Anterior cingulate cortex (tissue), 58 donors: ENCODE measurements at regions not wholly inside any gene's neighbourhood (a gene's known extent, or its start where the extent isn't known, plus 50 kb on each side); places are given as distances from the start of the nearest gene placed in this dataset.
"Not testable (repeated sequence)": the region's sequence is repeated elsewhere in the genome, so short reads cannot be mapped to it uniquely, and the experiment has no call there.

Source experiments
- DNase-seq, 58 donors: peaks; one replicate each; lab custom pipeline; 2025; lab: John Stamatoyannopoulos, UW

- DNase-seq: no peak
These were observed 101.1 kb upstream of the GALNT18 start for GRCh38 chr11:11722861-11723260.

GRCh38 chr11:11722246-11722645 is 100.4 kb upstream of the GALNT18 start:
- DNase-seq: no peak

- no peak for DNase-seq
These were observed 96.7 kb upstream of the GALNT18 start for GRCh38 chr11:11718511-11718910.

DNA sequence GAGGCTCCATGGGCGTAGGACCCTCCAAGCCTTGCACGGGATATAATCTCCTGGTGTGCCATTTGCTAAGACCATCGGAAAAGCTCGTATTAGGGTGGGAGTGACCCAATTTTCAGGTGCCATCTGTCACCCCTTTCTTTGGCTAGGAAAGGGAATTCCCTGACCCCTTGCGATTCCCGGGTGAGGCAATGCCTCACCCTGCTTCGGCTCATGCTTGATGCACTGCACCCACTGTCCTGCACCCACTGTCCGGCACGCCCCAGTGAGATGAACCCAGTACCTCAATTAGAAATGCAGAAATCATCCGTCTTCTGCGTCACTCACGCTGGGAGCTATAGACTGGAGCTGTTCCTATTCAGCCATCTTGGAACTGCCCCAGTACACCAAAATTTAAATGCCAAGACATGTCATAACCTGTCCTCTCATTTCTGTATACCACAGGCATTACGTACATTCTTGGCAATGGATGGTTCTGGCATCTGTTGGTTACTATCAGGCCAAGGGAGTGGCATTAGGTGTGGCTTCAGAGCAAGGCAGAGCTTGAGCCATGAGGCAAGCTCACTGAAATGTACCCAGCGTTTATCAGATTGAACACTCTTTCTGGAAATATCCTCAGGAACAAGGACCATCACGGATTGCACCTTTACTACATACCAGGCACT is 95.4 kb upstream of the GALNT18 start:
- DNase-seq: no peak

DNA sequence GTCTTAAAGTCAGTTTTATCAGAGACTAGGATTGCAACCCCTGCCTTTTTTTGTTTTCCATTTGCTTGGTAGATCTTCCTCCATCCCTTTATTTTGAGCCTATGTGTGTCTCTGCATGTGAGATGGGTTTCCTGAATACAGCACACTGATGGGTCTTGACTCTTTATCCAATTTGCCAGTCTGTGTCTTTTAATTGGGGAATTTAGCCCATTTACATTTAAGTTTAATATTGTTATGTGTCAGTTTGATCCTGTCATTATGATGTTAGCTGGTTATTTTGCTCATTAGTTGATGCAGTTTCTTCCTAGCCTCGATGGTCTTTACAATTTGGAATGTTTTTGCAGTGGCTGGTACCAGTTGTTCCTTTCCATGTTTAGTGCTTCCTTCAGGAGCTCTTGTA is 93.3 kb upstream of the GALNT18 start:
- not testable (repeated sequence) for DNase-seq

DNA sequence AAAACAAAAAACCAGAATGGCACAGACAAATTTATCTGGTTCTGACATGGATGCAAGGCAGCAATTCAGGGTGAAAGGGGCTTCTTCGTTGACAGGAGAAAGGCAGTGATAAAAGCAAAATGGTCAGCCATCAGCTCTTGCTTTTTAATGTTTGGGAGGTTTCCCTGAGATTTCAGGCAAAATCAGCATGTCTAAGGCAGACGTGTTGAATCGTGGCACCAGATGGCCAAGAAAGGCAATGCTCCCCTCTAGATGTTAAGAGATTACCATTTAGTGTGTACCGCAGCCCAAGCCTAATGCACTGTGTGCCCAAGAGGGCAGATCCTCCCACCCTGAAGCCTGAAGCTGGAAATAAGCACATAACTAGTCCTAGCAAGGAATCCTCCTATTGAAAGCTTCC is 88.8 kb upstream of the GALNT18 start:
- DNase-seq: no peak

DNA sequence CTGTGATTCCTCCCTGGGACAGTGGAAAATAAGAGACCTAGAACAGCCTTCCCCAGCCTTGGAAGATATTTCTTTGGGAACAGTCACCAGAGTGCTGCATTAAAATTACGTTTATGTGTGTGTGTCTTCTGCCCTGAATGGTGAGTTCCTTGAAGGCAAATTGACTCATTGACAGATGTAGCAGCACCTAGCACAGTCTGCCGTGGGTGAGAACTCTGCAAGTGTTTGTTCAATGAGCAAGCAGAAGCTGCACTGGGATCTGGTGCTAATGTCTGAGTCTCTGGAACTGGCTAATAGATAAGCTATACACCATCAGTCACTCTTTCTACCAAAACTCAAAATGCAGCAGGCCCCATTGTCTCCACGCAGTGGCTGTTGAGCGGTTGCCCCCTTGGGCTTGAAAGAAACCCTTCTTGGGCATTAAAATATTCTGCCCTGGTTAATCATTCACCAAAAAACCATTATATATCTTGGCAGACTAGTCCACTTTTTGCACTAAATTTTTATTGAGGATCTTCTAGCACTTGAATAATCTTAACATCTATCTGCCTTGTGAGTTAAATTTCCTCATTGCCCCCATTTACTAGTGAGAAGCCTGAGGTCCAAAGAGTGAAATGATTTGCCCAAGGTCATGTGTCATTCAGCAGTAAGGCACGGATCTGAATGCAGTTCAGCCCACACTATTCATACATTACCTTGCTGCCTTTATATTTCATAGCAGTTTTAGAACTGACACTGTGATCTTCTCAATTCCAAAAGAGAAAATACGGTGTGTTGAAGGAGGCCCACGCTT is 87.8 kb upstream of the GALNT18 start:
- no peak for DNase-seq

DNA sequence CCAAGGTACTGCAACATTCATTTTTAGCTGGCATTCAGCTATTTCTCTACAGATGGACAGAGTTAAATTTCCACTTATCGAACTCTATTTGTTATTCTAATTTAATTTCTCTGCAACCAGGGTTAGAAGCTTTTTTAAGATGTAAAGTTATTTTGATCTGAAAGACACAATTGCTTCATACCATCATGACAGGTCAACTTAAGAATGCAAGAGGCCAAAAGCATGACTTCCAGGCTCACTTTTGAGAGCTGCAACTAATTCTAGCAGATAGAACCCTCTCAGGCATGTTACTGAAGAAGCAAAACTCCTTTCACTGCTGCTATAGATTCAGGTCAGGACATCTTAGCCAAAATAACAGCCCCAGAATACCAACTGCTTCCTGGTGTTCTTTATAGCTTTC is 86.5 kb upstream of the GALNT18 start:
- DNase-seq: no peak

DNA sequence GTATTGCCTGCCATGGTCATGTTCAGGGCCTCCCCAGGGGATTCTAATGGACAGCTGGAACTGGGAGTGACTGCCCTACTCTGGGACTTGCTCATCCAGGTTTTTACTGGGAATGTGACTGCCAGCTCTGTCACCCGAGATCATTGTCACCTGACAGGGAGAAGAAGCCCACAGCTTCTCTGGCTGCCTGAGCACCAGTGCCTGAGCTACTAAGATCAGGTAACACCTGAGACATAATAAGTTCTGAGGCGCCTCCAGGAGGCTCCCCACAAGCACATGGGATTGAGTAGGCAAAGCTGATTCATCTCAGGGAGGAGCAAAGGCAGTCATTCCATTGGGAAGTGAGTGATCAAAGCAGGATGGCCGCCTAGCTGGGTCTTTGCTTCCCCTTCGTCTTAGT is 84.2 kb upstream of the GALNT18 start:
- no peak for DNase-seq

DNA sequence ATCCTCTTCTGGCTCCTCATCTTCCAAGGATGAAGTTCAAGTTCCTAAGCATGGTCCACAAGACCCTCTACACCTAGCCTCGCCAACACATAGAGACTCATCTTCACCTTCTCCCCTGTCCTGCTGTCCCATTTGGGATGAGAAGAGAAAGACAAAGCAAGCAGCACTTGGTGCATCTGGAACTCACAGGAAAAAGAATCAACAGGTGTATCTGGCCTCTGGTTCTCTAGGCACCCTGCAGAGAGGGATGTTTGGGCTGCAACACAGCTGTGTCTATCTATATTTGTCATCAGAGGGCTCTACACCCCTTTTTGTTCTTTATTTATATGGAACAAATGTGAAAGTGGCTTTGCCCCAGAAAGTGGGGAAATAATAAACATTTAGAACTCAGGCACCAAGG is 82.1 kb upstream of the GALNT18 start:
- no peak for DNase-seq

- DNase-seq: no peak
These were observed 79.3 kb upstream of the GALNT18 start for GRCh38 chr11:11701070-11701469.

GRCh38 chr11:11697796-11698195 is 76.0 kb upstream of the GALNT18 start:
- DNase-seq: no peak

DNA sequence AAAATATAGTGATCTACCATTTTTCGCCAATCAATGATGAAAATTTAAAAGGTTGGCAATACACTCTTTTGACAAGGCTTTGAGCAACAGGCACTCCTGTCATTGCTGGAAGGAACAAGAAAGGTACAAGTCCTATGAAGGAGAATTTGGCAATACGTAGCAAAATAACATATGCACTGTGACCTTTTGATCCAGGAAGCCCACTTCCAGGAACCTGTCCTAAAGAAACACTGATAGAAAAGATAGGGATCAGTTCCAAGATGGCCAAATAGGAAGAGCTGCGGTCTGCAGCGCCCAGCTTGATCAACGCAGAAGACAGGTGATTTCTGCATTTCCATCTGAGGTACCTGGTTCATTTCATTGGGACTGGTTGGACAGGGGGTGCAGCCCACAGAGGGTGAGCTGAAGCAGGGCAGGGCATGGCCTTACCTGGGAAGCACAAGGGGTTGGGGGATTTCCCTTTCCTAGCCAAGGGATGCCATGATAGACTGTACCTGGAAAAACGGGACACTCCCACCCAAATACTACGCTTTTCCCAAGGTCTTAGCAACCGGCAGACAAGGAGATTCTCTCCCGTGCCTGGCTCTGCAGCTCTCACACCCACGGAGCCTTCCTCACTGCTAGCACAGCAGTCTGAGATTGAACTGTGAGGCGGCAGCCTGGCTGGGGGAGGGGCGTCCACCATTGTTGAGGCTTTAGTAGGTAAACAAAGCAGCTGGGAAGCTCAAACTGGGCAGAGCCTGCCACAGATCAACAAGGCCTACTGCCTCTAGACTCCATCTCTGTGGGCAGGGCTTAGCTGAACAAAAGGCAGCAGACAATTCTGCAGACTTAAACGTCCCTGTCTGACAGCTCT is 69.7 kb upstream of the GALNT18 start:
- peak in 4 of 58 donors; percentile 5 to 14 (median 8) for DNase-seq

- DNase-seq: no peak
These were observed 59.7 kb upstream of the GALNT18 start for GRCh38 chr11:11681536-11681935.

DNA sequence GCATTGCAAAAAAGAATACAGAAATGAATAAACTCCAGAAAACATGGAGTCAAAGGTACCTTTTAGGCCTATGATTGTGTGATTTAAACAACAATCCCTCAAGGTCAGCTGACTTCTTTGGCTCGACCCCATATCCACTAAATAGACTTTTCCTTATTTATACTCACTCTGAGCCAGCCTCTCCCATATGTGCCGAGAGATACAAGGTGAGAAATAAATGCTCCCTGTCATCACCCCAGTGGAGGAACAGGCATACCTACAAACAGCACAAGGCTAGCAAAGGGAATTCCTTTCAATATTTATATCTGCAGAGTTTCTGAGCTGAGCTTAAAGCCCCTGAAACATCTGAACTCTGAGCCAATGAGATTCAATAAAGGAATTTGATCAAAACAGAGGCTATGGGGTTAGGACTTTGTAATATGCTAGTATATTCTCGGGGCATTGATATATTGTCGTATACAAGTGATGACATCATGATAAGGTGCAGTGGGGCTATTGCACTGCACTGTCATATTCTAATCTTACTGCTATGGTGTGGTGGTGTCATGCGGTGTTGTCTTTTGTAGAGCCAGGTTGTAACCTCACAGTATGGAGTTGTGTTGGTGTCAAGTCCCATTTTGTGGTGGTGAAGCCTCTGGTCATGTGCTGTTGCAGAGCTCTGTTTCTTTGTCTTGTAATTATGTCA is 56.0 kb upstream of the GALNT18 start:
- DNase-seq: no peak

DNA sequence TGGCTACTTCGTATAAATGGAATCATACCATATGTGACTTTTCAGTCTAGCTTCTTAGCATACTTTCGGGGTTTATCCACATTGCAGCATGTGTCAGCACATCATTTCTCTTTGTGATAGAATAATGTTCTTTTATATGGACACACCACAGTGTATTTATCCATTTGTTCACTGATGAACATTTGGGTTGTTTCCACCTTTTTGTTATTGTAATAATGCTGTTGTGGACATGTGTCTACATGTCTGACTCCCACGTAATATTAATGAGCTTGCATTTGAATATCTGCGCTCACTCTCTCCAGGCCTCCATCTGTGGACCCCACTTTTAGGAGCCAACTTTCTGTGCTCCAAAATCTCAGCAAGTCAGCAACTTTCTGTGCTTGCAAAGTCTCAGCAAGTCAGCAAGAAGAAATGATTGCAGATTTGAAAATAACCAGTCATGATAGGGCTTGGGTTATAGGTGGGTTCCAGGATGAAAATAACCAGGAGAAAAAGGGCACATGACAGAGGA is 53.9 kb upstream of the GALNT18 start:
- no peak for DNase-seq

DNA sequence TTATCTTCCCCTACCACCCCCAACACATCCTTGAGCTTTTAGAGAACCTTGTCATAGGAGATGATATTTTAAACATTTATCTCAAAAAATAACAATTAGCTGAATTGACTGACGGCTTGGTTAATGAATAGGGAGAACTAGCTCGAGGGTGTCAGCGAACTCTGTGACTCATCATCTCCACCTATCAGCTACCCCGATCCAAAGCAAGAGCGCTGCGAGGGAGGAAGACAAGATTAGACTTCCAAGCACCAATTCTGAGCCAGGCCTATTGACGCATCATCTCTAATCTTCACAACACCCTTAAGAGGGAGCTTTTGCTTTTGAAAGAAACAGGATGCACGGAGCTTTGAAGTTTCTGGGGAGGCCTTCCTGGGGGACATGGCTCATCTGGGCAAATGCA is 51.0 kb upstream of the GALNT18 start:
- DNase-seq: peak in 2 of 58 donors; percentile 15 to 49

GRCh38 chr11:11672101-11672500 is 50.3 kb upstream of the GALNT18 start:
- no peak for DNase-seq
